ENCODE measurements at regions not wholly inside any gene's neighbourhood (a gene's known extent, or its start where the extent isn't known, plus 50 kb on each side); places are given as distances from the start of the nearest gene placed in this dataset.

GRCh38 chr12:125336246-125336645 lies 271.0 kb downstream of the AACS start (continued):
- TF ChIP-seq, protein P1, sequence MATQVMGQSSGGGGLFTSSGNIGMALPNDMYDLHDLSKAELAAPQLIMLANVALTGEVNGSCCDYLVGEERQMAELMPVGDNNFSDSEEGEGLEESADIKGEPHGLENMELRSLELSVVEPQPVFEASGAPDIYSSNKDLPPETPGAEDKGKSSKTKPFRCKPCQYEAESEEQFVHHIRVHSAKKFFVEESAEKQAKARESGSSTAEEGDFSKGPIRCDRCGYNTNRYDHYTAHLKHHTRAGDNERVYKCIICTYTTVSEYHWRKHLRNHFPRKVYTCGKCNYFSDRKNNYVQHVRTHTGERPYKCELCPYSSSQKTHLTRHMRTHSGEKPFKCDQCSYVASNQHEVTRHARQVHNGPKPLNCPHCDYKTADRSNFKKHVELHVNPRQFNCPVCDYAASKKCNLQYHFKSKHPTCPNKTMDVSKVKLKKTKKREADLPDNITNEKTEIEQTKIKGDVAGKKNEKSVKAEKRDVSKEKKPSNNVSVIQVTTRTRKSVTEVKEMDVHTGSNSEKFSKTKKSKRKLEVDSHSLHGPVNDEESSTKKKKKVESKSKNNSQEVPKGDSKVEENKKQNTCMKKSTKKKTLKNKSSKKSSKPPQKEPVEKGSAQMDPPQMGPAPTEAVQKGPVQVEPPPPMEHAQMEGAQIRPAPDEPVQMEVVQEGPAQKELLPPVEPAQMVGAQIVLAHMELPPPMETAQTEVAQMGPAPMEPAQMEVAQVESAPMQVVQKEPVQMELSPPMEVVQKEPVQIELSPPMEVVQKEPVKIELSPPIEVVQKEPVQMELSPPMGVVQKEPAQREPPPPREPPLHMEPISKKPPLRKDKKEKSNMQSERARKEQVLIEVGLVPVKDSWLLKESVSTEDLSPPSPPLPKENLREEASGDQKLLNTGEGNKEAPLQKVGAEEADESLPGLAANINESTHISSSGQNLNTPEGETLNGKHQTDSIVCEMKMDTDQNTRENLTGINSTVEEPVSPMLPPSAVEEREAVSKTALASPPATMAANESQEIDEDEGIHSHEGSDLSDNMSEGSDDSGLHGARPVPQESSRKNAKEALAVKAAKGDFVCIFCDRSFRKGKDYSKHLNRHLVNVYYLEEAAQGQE (IDR thresholded peaks at IDR 0.05; ENCODE audit: unreplicated experiment), result no peak
- TF ChIP-seq, protein P2, sequence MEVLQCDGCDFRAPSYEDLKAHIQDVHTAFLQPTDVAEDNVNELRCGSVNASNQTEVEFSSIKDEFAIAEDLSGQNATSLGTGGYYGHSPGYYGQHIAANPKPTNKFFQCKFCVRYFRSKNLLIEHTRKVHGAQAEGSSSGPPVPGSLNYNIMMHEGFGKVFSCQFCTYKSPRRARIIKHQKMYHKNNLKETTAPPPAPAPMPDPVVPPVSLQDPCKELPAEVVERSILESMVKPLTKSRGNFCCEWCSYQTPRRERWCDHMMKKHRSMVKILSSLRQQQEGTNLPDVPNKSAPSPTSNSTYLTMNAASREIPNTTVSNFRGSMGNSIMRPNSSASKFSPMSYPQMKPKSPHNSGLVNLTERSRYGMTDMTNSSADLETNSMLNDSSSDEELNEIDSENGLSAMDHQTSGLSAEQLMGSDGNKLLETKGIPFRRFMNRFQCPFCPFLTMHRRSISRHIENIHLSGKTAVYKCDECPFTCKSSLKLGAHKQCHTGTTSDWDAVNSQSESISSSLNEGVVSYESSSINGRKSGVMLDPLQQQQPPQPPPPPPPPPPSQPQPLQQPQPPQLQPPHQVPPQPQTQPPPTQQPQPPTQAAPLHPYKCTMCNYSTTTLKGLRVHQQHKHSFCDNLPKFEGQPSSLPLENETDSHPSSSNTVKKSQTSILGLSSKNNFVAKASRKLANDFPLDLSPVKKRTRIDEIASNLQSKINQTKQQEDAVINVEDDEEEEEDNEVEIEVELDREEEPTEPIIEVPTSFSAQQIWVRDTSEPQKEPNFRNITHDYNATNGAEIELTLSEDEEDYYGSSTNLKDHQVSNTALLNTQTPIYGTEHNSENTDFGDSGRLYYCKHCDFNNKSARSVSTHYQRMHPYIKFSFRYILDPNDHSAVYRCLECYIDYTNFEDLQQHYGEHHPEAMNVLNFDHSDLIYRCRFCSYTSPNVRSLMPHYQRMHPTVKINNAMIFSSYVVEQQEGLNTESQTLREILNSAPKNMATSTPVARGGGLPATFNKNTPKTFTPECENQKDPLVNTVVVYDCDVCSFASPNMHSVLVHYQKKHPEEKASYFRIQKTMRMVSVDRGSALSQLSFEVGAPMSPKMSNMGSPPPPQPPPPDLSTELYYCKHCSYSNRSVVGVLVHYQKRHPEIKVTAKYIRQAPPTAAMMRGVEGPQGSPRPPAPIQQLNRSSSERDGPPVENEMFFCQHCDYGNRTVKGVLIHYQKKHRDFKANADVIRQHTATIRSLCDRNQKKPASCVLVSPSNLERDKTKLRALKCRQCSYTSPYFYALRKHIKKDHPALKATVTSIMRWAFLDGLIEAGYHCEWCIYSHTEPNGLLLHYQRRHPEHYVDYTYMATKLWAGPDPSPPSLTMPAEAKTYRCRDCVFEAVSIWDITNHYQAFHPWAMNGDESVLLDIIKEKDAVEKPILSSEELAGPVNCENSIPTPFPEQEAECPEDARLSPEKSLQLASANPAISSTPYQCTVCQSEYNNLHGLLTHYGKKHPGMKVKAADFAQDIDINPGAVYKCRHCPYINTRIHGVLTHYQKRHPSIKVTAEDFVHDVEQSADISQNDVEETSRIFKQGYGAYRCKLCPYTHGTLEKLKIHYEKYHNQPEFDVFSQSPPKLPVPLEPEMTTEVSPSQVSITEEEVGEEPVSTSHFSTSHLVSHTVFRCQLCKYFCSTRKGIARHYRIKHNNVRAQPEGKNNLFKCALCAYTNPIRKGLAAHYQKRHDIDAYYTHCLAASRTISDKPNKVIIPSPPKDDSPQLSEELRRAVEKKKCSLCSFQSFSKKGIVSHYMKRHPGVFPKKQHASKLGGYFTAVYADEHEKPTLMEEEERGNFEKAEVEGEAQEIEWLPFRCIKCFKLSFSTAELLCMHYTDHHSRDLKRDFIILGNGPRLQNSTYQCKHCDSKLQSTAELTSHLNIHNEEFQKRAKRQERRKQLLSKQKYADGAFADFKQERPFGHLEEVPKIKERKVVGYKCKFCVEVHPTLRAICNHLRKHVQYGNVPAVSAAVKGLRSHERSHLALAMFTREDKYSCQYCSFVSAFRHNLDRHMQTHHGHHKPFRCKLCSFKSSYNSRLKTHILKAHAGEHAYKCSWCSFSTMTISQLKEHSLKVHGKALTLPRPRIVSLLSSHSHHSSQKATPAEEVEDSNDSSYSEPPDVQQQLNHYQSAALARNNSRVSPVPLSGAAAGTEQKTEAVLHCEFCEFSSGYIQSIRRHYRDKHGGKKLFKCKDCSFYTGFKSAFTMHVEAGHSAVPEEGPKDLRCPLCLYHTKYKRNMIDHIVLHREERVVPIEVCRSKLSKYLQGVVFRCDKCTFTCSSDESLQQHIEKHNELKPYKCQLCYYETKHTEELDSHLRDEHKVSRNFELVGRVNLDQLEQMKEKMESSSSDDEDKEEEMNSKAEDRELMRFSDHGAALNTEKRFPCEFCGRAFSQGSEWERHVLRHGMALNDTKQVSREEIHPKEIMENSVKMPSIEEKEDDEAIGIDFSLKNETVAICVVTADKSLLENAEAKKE (CRISPR knock-in tag; IDR thresholded peaks at IDR 0.05), result no peak
- TF ChIP-seq ETS1 (IDR thresholded peaks at IDR 0.05), result no peak
- no peak for TF ChIP-seq ZNF331 (CRISPR knock-in tag; IDR thresholded peaks at IDR 0.05; ENCODE audit: low read depth)
- no peak for TF ChIP-seq ZNF114 (CRISPR knock-in tag; IDR thresholded peaks at IDR 0.05)
- TF ChIP-seq EZH2 (IDR thresholded peaks at IDR 0.05; ENCODE audit: low read depth, unreplicated experiment), result no peak
